Adipocyte (in vitro differentiated cells): ENCODE measurements at regions not wholly inside any gene's neighbourhood (a gene's known extent, or its start where the extent isn't known, plus 50 kb on each side); places are given as distances from the start of the nearest gene placed in this dataset.

Source experiments
- DNase-seq: peaks from one replicate; pipeline ENCODE4 v3.0.0-alpha.2; 2015; ENCODE audit warnings: low read depth
- H3K27me3 ChIP-seq: replicated peaks from 2 replicates; pipeline ENCODE4 v1.7.0; 2013; ENCODE audit warnings: mild to moderate bottlenecking, low read length, moderate library complexity; ENCODE audit not compliant: control insufficient read depth, insufficient read depth
- H3K36me3 ChIP-seq: 2 replicates; pipeline ENCODE4 v1.7.0; 2013; ENCODE audit warnings: low read length, mild to moderate bottlenecking, moderate library complexity; ENCODE audit not compliant: control insufficient read depth, insufficient read depth, severe bottlenecking
- H3K4me1 ChIP-seq: 2 replicates; pipeline ENCODE4 v1.7.0; 2013; ENCODE audit warnings: mild to moderate bottlenecking, low read length, moderate library complexity; ENCODE audit not compliant: control insufficient read depth, insufficient read depth
- H3K4me3 ChIP-seq: 2 replicates; pipeline ENCODE4 v1.7.0; 2013; ENCODE audit warnings: mild to moderate bottlenecking, low read length, moderate library complexity
- H3K9ac ChIP-seq: 2 replicates; pipeline ENCODE4 v1.7.0; 2013; ENCODE audit warnings: mild to moderate bottlenecking, low read length, moderate library complexity
- H3K9me3 ChIP-seq: 2 replicates; pipeline ENCODE4 v1.7.0; 2013; ENCODE audit warnings: mild to moderate bottlenecking, low read length, moderate library complexity; ENCODE audit not compliant: control insufficient read depth

DNA sequence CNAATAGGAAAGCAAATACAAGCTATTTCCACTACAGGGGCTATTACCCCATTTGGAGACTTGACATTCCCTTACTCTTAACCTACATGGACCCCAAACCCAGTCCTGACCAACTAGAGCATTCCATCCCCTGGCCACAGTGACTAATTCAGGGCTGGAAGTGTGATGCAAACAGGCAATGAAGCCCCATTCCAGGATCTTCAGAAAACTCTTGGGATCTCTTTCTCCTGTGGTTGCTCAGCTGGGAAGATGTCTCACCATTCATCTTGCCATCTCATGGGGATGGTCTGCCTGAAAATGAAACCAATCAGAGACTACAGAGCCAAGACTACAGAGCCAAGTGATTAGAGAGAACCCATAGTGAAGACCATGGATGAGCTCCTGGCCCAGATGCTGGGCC lies 206.2 kb downstream of the ZNF365 start:
- peaks cover 73% of the 10 kb centered on the region for H3K4me1 ChIP-seq
- H3K9ac ChIP-seq: no peak overlapping the region
- H3K27me3 ChIP-seq: no peaks in the 10 kb centered on the region
- no peaks in the 10 kb centered on the region for H3K9me3 ChIP-seq
- no peaks in the 10 kb centered on the region for H3K36me3 ChIP-seq
- no peak overlapping the region for H3K4me3 ChIP-seq
- no peak for DNase-seq

DNA sequence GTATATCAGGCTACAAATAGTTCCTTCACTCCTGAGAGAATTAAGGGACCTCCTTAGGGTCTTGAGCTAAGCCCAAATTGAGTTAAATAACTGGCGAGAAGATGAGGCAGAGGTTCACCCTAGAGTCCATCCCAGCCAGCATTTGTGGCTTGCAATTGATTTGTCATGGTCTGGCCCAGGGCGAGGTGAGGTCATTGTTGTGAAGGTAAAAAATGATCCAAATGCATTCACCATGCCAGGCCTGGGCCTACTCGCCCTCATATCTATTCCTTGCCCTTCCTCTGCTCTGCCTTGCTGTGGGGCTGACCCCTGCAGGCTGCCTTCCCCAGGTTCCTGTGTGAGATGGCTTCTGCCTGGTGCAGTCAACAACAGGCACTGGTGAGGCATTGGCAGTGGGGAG lies 207.2 kb downstream of the ZNF365 start:
- DNase-seq: no peak
- peaks cover 76% of the 10 kb centered on the region for H3K4me1 ChIP-seq
- no peaks in the 10 kb centered on the region for H3K36me3 ChIP-seq
- no peaks in the 10 kb centered on the region for H3K9me3 ChIP-seq
- H3K4me3 ChIP-seq: no peak overlapping the region
- H3K9ac ChIP-seq: peak overlapping the region; percentile 54
- H3K27me3 ChIP-seq: no peaks in the 10 kb centered on the region

GRCh38 chr10:62582101-62582705 lies 208.0 kb downstream of the ZNF365 start:
- H3K27me3 ChIP-seq: no peaks in the 10 kb centered on the region
- H3K36me3 ChIP-seq: no peaks in the 10 kb centered on the region
- peaks cover 76% of the 10 kb centered on the region for H3K4me1 ChIP-seq
- DNase-seq: peak; percentile 51
- H3K4me3 ChIP-seq: peak overlapping the region; percentile 8
- H3K9ac ChIP-seq: peak overlapping the region; percentile 54
- H3K9me3 ChIP-seq: no peaks in the 10 kb centered on the region

DNA sequence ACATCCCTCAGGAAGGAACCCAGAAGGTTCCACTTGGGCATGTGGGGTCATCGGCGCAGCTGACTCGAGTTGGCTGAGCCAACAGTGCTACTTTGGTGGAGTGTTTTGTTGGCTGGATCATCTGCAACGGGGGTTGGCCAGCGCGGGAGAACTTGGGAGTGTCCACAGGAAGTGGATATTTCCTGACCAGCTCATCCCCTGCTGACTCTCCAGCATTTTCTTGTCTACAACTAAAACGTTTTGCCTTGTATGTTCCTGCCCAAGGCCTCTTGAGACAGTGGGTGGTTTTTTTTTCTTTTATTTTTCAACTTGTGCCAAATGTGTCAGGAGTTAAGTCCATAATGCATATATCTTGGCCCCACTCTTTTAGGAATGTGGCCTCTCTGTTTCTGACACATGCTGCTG lies 208.6 kb downstream of the ZNF365 start:
- H3K27me3 ChIP-seq: no peaks in the 10 kb centered on the region
- H3K9ac ChIP-seq: peak overlapping the region; percentile 54
- H3K36me3 ChIP-seq: no peaks in the 10 kb centered on the region
- peaks cover 2% of the 10 kb centered on the region for H3K9me3 ChIP-seq
- peaks cover 72% of the 10 kb centered on the region for H3K4me1 ChIP-seq
- peak; percentile 86 for DNase-seq
- no peak overlapping the region for H3K4me3 ChIP-seq

GRCh38 chr10:62583876-62584615 lies 209.9 kb downstream of the ZNF365 start:
- Histone ChIP-seq H3K36me3 (no peaks in the 10 kb centered on the region), H3K27me3 (no peaks in the 10 kb centered on the region), H3K4me3 (peak overlapping the region; percentile 16), H3K9me3 (peaks cover 6% of the 10 kb centered on the region), H3K4me1 (peaks cover 60% of the 10 kb centered on the region), H3K9ac (peak overlapping the region; percentile 43)
- DNase-seq: peak; percentile 91

- Histone ChIP-seq H3K4me3 (peak overlapping the region; percentile 42), H3K9ac (no peak overlapping the region), H3K4me1 (peaks cover 60% of the 10 kb centered on the region), H3K27me3 (no peaks in the 10 kb centered on the region), H3K9me3 (peaks cover 6% of the 10 kb centered on the region), H3K36me3 (no peaks in the 10 kb centered on the region)
- DNase-seq: no peak
Observed at GRCh38 chr10:62584731-62585130, 210.6 kb downstream of the ZNF365 start.

- no peak overlapping the region for H3K9ac ChIP-seq
- H3K36me3 ChIP-seq: no peaks in the 10 kb centered on the region
- DNase-seq: no peak
- peak overlapping the region; percentile 42 for H3K4me3 ChIP-seq
- H3K27me3 ChIP-seq: no peaks in the 10 kb centered on the region
- peaks cover 6% of the 10 kb centered on the region for H3K9me3 ChIP-seq
- peaks cover 55% of the 10 kb centered on the region for H3K4me1 ChIP-seq
Observed at GRCh38 chr10:62585211-62585775, 211.1 kb downstream of the ZNF365 start.

DNA sequence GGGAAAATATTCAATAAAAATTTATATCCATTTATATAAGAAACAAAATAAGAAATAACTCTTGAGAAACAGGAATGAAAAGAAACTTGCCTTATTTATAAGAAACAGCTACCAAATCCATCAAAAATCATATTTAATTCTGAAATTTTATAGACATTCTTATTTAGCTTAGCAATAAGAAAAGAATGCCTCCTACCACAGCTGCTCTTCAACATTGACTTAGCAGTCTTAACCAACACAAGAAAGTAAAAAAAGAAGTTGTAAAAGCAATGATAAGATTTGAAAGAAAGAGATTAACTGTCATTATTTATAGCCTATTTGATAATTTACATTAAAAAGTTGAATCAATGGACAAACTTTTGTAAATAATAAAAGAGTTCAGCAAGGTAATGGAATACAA lies 212.8 kb downstream of the ZNF365 start:
- H3K9me3 ChIP-seq: peaks cover 6% of the 10 kb centered on the region
- H3K4me1 ChIP-seq: peaks cover 38% of the 10 kb centered on the region
- H3K36me3 ChIP-seq: no peaks in the 10 kb centered on the region
- H3K27me3 ChIP-seq: no peaks in the 10 kb centered on the region
- H3K9ac ChIP-seq: no peak overlapping the region
- DNase-seq: peak; percentile 31
- no peak overlapping the region for H3K4me3 ChIP-seq

GRCh38 chr10:62588116-62588515 lies 213.9 kb downstream of the ZNF365 start:
- H3K4me1 ChIP-seq: peaks cover 30% of the 10 kb centered on the region
- H3K9me3 ChIP-seq: peaks cover 6% of the 10 kb centered on the region
- H3K4me3 ChIP-seq: no peak overlapping the region
- H3K36me3 ChIP-seq: no peaks in the 10 kb centered on the region
- H3K27me3 ChIP-seq: no peaks in the 10 kb centered on the region
- no peak for DNase-seq
- no peak overlapping the region for H3K9ac ChIP-seq

- DNase-seq: no peak
- Histone ChIP-seq H3K27me3 (no peaks in the 10 kb centered on the region), H3K4me3 (no peak overlapping the region), H3K9me3 (peaks cover 6% of the 10 kb centered on the region), H3K36me3 (no peaks in the 10 kb centered on the region), H3K4me1 (peaks cover 14% of the 10 kb centered on the region), H3K9ac (no peak overlapping the region)
Observed at GRCh38 chr10:62589689-62590088, 214.8 kb upstream of the ADO start.

- Histone ChIP-seq H3K36me3 (no peaks in the 10 kb centered on the region), H3K27me3 (no peaks in the 10 kb centered on the region), H3K4me3 (no peak overlapping the region), H3K9ac (no peak overlapping the region), H3K9me3 (peaks cover 6% of the 10 kb centered on the region), H3K4me1 (peaks cover 8% of the 10 kb centered on the region)
- peak; percentile 18 for DNase-seq
Observed at GRCh38 chr10:62590306-62590705, 214.2 kb upstream of the ADO start.
